ENCODE measurements at regions not wholly inside any gene's neighbourhood (a gene's known extent, or its start where the extent isn't known, plus 50 kb on each side); places are given as distances from the start of the nearest gene placed in this dataset.

DNA sequence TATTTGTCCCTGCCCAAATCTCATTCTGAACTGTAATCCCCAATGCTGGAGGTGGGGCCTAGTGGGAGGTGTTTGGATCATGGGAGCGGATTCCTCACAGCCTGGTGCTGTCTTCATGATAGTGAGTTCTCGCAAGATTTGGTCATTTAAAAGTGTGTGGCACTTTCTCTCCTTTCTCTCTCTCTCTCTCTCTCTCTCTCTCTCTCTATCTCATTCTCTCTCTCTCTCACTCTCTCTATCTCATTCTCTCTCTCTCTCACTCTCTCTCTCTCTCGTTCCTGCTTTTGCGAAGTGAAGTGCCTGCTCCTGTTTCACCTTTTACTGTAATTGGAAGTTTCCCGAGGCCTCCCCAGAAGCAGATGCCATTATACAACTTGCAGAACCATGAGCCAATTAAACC is 207.3 kb upstream of the NR4A3 start:
- Histone ChIP-seq H3K36me3 (no peaks in the 10 kb centered on the region), H3K9me3 (no peaks in the 10 kb centered on the region), H3K4me1 (no peaks in the 10 kb centered on the region), H3K27me3 (no peaks in the 10 kb centered on the region), H3K27ac (no peak overlapping the region), H3K4me3 (no peak overlapping the region)
- ATAC-seq (ENCODE audit: low FRiP score in 2 of 2) (no peak), DNase-seq (no peak)
- 87 to 95% methylated on average over 5 of the region's 5 CpGs for WGBS, 2 donors
- no peak for TF ChIP-seq EP300 (IDR thresholded peaks at IDR 0.05)
- TF ChIP-seq POLR2A (IDR thresholded peaks at IDR 0.05) = no peak

DNA sequence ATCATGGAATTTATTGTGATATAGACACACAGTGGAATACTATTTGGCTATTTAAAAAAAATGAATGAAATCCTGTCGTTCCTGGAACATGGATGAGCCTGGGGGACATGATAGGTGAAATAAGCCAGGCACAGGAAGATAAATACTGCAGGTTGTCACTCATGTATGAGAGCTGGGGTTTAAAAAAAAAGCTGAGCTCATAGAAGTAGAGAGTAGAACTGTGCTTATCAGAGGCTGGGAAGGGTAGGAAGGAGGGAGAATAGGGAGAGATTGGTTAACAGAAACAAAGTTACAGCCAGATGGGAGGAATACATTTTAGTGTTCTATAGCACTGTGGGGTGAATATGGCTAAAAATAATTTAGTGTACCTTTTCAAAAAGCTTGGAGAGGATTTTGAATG is 200.6 kb upstream of the NR4A3 start:
- H3K27me3 ChIP-seq = no peaks in the 10 kb centered on the region
- ATAC-seq (ENCODE audit: low FRiP score in 2 of 2) (no peak), DNase-seq (no peak)
- H3K27ac ChIP-seq = no peak overlapping the region
- H3K4me3 ChIP-seq = no peak overlapping the region
- no peaks in the 10 kb centered on the region for H3K4me1 ChIP-seq
- TF ChIP-seq POLR2AphosphoS5 (IDR thresholded peaks at IDR 0.05) (no peak), EP300 (IDR thresholded peaks at IDR 0.05) (no peak), POLR2A (IDR thresholded peaks at IDR 0.05) (no peak)
- TF ChIP-seq, protein P1, sequence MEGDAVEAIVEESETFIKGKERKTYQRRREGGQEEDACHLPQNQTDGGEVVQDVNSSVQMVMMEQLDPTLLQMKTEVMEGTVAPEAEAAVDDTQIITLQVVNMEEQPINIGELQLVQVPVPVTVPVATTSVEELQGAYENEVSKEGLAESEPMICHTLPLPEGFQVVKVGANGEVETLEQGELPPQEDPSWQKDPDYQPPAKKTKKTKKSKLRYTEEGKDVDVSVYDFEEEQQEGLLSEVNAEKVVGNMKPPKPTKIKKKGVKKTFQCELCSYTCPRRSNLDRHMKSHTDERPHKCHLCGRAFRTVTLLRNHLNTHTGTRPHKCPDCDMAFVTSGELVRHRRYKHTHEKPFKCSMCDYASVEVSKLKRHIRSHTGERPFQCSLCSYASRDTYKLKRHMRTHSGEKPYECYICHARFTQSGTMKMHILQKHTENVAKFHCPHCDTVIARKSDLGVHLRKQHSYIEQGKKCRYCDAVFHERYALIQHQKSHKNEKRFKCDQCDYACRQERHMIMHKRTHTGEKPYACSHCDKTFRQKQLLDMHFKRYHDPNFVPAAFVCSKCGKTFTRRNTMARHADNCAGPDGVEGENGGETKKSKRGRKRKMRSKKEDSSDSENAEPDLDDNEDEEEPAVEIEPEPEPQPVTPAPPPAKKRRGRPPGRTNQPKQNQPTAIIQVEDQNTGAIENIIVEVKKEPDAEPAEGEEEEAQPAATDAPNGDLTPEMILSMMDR (IDR thresholded peaks at IDR 0.05) = no peak
- no peaks in the 10 kb centered on the region for H3K9me3 ChIP-seq
- WGBS, 2 donors = 73 to 85% methylated on average over 1 of the region's 1 CpG
- no peaks in the 10 kb centered on the region for H3K36me3 ChIP-seq

DNA sequence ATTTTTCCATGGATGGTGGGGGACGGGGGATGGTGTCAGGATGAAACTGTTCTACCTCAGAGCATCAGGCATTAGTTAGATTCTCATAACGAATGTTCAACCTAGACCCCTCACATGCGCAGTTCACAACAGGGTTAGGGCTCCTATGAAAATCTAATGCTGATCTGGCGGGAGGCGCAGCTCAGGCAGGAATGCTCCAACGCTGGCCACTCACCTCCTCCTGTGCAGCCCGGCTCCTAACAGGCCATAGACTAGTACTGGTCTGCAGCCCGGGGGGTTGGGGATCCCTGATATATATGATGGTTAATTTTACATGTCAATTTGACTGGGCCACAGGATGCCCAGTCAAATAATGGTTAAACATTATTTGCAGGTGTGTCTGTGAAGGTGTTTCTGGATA is 199.0 kb upstream of the NR4A3 start:
- no peaks in the 10 kb centered on the region for H3K36me3 ChIP-seq
- TF ChIP-seq EP300 (IDR thresholded peaks at IDR 0.05) (no peak), POLR2A (IDR thresholded peaks at IDR 0.05) (no peak), POLR2AphosphoS5 (IDR thresholded peaks at IDR 0.05) (no peak)
- TF ChIP-seq, protein P1 (IDR thresholded peaks at IDR 0.05) = no peak
- H3K9me3 ChIP-seq = no peaks in the 10 kb centered on the region
- DNase-seq (peak in 1 of 2 donors; percentile 2), ATAC-seq (ENCODE audit: low FRiP score in 2 of 2) (no peak)
- H3K4me1 ChIP-seq = no peaks in the 10 kb centered on the region
- no peaks in the 10 kb centered on the region for H3K27me3 ChIP-seq
- WGBS, 2 donors = 85 to 88% methylated on average over 8 of the region's 8 CpGs
- H3K27ac ChIP-seq = no peak overlapping the region
- H3K4me3 ChIP-seq = no peak overlapping the region

DNA sequence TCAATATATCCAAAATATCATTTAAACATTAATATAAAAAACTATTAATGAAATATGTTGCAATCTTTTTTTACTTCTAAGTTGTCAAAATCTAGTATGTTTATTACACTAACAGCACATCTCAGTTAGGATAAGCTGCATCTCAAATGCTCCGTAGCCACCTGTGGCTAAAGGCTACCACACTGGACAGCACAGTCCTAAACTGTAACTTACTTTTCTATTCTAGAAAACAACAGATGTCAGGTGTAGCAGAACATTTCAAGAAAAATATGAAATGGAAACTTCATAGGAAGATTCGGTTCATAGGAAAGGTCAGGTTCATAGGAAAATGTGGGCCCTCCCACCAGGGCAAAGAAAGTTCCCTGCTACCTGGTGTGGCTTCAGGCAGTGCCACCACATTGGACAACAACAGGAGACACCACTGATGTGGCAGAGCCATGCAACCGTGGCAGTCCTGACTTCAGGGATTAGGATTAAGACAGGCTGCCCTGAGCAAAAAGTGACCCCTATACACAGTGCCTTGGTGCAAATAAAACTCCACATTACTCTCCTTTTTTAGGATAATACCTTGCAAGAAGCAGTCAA is 197.8 kb upstream of the NR4A3 start:
- TF ChIP-seq EP300 (IDR thresholded peaks at IDR 0.05) (no peak), POLR2AphosphoS5 (IDR thresholded peaks at IDR 0.05) (no peak), POLR2A (IDR thresholded peaks at IDR 0.05) (no peak)
- TF ChIP-seq, protein P1 (IDR thresholded peaks at IDR 0.05) = no peak
- Histone ChIP-seq H3K9me3 (no peaks in the 10 kb centered on the region), H3K4me1 (no peaks in the 10 kb centered on the region), H3K36me3 (no peaks in the 10 kb centered on the region), H3K4me3 (no peak overlapping the region), H3K27me3 (no peaks in the 10 kb centered on the region), H3K27ac (no peak overlapping the region)
- no peak for DNase-seq
- no peak for ATAC-seq (ENCODE audit: low FRiP score in 2 of 2)
- WGBS, 2 donors = 79 to 83% methylated on average over 3 of the region's 3 CpGs

DNA sequence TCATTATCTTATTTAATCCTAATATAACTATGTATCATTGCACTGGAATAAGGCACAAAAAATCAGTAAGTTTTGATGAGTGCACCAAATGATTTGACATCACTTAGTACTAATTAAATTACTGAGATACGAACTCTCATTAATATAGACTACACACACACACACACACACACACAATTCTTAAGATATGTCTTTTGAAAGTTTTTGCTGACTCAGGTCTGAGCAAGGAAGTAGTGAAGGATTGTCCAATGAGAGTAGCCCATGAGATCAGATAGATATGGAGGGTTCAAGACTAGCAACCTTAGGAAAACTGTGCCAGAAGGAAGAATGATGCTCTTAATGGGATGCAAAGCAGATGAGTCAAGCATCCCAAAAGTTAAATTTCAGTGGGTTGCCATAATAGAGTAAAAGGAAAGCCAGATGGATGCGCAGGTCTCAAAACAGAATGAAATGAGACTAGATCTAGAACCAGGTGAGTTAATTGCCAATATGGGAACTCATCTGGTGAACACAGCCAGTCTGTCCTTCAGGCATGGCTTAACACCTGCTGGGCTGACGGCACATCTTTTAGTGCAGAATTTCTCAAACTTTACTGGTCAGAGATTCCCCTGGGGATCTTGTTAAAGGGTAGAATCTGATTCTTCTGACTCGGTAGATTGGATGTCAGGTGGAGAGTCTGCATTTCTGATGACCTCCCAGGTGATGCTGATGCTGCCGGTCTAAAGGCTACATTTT is 197.0 kb upstream of the NR4A3 start:
- 93 to 96% methylated on average over 5 of the region's 5 CpGs for WGBS, 2 donors
- Histone ChIP-seq H3K4me3 (no peak overlapping the region), H3K27me3 (no peaks in the 10 kb centered on the region), H3K36me3 (no peaks in the 10 kb centered on the region), H3K9me3 (no peaks in the 10 kb centered on the region), H3K4me1 (no peaks in the 10 kb centered on the region), H3K27ac (no peak overlapping the region)
- TF ChIP-seq EP300 (IDR thresholded peaks at IDR 0.05) (no peak), POLR2AphosphoS5 (IDR thresholded peaks at IDR 0.05) (no peak), POLR2A (IDR thresholded peaks at IDR 0.05) (no peak)
- TF ChIP-seq, protein P1 (IDR thresholded peaks at IDR 0.05) = no peak
- no peak for DNase-seq
- no peak for ATAC-seq (ENCODE audit: low FRiP score in 2 of 2)

Measured in upper lobe of left lung (tissue), 6 donors.